ENCODE measurements at regions not wholly inside any gene's neighbourhood (a gene's known extent, or its start where the extent isn't known, plus 50 kb on each side); places are given as distances from the start of the nearest gene placed in this dataset.

- no peak for DNase-seq
Observed at GRCh38 chr14:101380512-101380911, 180.8 kb upstream of the DIO3 start.

- DNase-seq, result no peak
Observed at GRCh38 chr14:101380940-101381339, 180.4 kb upstream of the DIO3 start.

- no peak for DNase-seq
Observed at GRCh38 chr14:101383737-101384338, 177.5 kb upstream of the DIO3 start.

GRCh38 chr14:101394374-101394773, 166.9 kb upstream of the DIO3 start:
- DNase-seq, result no peak

- DNase-seq, result no peak
Observed at GRCh38 chr14:101395779-101396178, 165.5 kb upstream of the DIO3 start.

GRCh38 chr14:101397206-101397605, 164.1 kb upstream of the DIO3 start:
- no peak for DNase-seq

- no peak for DNase-seq
Observed at GRCh38 chr14:101398011-101398410, 163.3 kb upstream of the DIO3 start.

GRCh38 chr14:101399737-101400517, 161.4 kb upstream of the DIO3 start:
- DNase-seq, result no peak

GRCh38 chr14:101400830-101401229, 160.5 kb upstream of the DIO3 start:
- no peak for DNase-seq

GRCh38 chr14:101402936-101403660, 158.2 kb upstream of the DIO3 start:
- DNase-seq, result no peak

GRCh38 chr14:101404426-101405170, 156.7 kb upstream of the DIO3 start:
- DNase-seq, result no peak

GRCh38 chr14:101405171-101405883, 156.0 kb upstream of the DIO3 start:
- no peak for DNase-seq

GRCh38 chr14:101406921-101407320, 154.4 kb upstream of the DIO3 start:
- DNase-seq, result no peak

- no peak for DNase-seq
Observed at GRCh38 chr14:101407328-101407727, 154.0 kb upstream of the DIO3 start.

GRCh38 chr14:101408077-101408831, 153.0 kb upstream of the DIO3 start:
- no peak for DNase-seq

- no peak for DNase-seq
Observed at GRCh38 chr14:101409006-101409543, 152.2 kb upstream of the DIO3 start.

GRCh38 chr14:101410126-101410525, 151.2 kb upstream of the DIO3 start:
- DNase-seq, result no peak

GRCh38 chr14:101411151-101411550, 150.1 kb upstream of the DIO3 start:
- no peak for DNase-seq

- DNase-seq, result no peak
Observed at GRCh38 chr14:101411779-101412178, 149.5 kb upstream of the DIO3 start.

GRCh38 chr14:101412739-101413138, 148.6 kb upstream of the DIO3 start:
- no peak for DNase-seq

GRCh38 chr14:101417434-101417833, 143.9 kb upstream of the DIO3 start:
- DNase-seq, result no peak

GRCh38 chr14:101418601-101419000, 142.7 kb upstream of the DIO3 start:
- no peak for DNase-seq

All from Kasumi-1 (cell line).